Lower leg skin (tissue), 3 donors: ENCODE measurements at regions not wholly inside any gene's neighbourhood (a gene's known extent, or its start where the extent isn't known, plus 50 kb on each side); places are given as distances from the start of the nearest gene placed in this dataset.

Experiments
- CTCF ChIP-seq, 3 donors: fragments of 450-650 bp; IDR thresholded peaks; one replicate each; pipeline ENCODE4 v1.5.1; 2016; ENCODE audit warnings: antibody characterized with exemption in 3 of 3, mild to moderate bottlenecking in 3 of 3, moderate library complexity in 2 of 3
- POLR2A ChIP-seq, 2 donors: fragments of 450-650 bp; IDR thresholded peaks; one replicate each; pipeline ENCODE4 v1.6.1; 2016 to 2017; ENCODE audit warnings: antibody characterized with exemption in 2 of 2, mild to moderate bottlenecking in 1 of 2, moderate library complexity in 1 of 2

DNA sequence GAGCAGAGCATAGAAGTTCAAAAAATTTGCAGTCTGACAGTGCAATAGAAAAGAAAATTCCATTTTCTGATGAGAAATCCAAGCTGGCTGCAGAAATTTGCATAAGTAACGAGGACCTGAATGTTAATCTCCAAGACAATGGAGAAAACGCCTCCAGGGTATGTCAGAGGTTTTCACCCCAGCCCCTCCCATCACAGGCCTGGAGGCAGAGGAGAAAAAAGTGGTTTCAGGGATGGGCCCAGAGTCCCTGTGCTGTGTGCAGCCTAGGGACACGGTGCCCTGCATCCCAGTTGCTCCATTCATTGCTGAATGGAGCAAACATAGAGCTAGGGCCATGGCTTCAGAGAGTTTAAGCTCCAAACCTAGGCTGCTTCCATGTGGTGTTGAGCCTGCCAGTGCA lies 327.9 kb upstream of the KHDRBS2 start:
- TF ChIP-seq CTCF (IDR thresholded peaks at IDR 0.05) (no peak), POLR2A (IDR thresholded peaks at IDR 0.05) (no peak)
